ENCODE measurements at regions not wholly inside any gene's neighbourhood (a gene's known extent, or its start where the extent isn't known, plus 50 kb on each side); places are given as distances from the start of the nearest gene placed in this dataset.
"Not testable (repeated sequence)": the region's sequence is repeated elsewhere in the genome, so short reads cannot be mapped to it uniquely, and the experiment has no call there.

GRCh38 chr13:61110732-61111131 lies 304.9 kb downstream of the PCDH20 start:
- no peak overlapping the region for H3K27ac ChIP-seq
- TF ChIP-seq, protein P1, sequence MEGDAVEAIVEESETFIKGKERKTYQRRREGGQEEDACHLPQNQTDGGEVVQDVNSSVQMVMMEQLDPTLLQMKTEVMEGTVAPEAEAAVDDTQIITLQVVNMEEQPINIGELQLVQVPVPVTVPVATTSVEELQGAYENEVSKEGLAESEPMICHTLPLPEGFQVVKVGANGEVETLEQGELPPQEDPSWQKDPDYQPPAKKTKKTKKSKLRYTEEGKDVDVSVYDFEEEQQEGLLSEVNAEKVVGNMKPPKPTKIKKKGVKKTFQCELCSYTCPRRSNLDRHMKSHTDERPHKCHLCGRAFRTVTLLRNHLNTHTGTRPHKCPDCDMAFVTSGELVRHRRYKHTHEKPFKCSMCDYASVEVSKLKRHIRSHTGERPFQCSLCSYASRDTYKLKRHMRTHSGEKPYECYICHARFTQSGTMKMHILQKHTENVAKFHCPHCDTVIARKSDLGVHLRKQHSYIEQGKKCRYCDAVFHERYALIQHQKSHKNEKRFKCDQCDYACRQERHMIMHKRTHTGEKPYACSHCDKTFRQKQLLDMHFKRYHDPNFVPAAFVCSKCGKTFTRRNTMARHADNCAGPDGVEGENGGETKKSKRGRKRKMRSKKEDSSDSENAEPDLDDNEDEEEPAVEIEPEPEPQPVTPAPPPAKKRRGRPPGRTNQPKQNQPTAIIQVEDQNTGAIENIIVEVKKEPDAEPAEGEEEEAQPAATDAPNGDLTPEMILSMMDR (IDR thresholded peaks at IDR 0.05) = no peak
- H3K9me3 ChIP-seq = no peaks in the 10 kb centered on the region
- no peaks in the 10 kb centered on the region for H3K36me3 ChIP-seq
- H3K4me3 ChIP-seq = no peak overlapping the region
- no peaks in the 10 kb centered on the region for H3K27me3 ChIP-seq
- no peaks in the 10 kb centered on the region for H3K4me1 ChIP-seq
- DNase-seq (ENCODE audit: low spot score) = no peak

DNA sequence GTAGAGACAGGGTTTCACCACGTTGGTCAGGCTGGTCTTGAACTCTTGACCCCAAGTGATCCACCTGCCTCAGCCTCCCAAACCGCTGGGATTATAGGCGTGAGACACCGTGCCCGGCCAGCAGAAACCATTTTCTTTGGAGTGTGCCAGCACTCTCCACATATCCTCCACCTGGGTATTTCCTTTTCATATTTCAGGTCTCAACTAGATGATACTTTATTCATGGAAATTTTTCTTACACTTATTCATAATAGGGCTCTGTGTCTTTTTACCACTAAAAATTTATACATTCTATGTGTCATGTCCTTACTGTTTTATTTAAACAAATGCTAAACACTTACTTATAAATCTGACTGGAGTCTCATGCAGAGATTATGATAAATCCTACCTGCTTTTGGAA lies 305.9 kb downstream of the PCDH20 start:
- no peak overlapping the region for H3K27ac ChIP-seq
- no peaks in the 10 kb centered on the region for H3K27me3 ChIP-seq
- no peaks in the 10 kb centered on the region for H3K36me3 ChIP-seq
- no peaks in the 10 kb centered on the region for H3K4me1 ChIP-seq
- TF ChIP-seq, protein P1 (IDR thresholded peaks at IDR 0.05) = no peak
- H3K9me3 ChIP-seq = no peaks in the 10 kb centered on the region
- H3K4me3 ChIP-seq = no peak overlapping the region
- no peak for DNase-seq (ENCODE audit: low spot score)

DNA sequence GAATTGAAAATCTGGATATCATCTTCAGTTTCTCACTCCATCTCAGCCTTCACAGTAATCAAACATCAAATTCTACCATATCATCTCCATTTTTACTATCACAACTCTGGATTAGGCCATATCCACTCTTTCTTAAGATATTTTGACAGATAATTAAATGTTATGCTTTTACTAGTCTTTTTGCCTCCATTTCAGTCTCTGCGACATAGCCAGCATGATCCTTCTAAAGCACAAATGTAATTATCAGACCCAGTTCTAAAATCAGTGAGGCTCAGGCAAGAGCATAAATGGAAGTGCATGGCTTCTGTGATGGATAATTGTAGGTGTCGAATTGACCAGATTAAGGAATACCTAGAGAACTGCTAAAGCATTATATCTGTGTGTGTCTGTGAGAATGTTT lies 307.7 kb downstream of the PCDH20 start:
- no peaks in the 10 kb centered on the region for H3K27me3 ChIP-seq
- no peak overlapping the region for H3K27ac ChIP-seq
- TF ChIP-seq, protein P1 (IDR thresholded peaks at IDR 0.05) = no peak
- no peak overlapping the region for H3K4me3 ChIP-seq
- no peaks in the 10 kb centered on the region for H3K36me3 ChIP-seq
- DNase-seq (ENCODE audit: low spot score) = no peak
- H3K9me3 ChIP-seq = no peaks in the 10 kb centered on the region
- H3K4me1 ChIP-seq = no peaks in the 10 kb centered on the region

DNA sequence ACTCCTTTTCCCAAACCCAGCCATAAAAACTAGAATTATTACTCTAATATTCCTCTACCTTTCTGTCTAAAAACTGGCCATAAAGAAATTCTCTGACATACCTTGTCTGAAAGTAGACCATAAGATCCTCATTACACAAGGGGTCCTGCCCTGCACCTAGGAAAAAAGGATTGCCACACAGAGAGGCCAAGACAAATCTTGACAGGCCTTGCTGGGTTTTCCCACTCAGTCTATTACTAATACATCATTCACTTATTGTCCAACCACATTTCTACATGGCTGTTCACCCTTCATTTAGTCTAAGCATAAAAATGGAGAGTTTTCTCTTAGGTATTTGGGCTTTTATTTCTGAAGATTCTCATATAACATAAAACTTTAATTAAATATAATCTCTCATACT lies 319.8 kb downstream of the PCDH20 start:
- Histone ChIP-seq H3K27me3 (no peaks in the 10 kb centered on the region), H3K4me1 (no peaks in the 10 kb centered on the region), H3K27ac (no peak overlapping the region), H3K36me3 (no peaks in the 10 kb centered on the region), H3K4me3 (no peak overlapping the region), H3K9me3 (no peaks in the 10 kb centered on the region)
- no peak for DNase-seq (ENCODE audit: low spot score)
- TF ChIP-seq, protein P1 (IDR thresholded peaks at IDR 0.05) = no peak

DNA sequence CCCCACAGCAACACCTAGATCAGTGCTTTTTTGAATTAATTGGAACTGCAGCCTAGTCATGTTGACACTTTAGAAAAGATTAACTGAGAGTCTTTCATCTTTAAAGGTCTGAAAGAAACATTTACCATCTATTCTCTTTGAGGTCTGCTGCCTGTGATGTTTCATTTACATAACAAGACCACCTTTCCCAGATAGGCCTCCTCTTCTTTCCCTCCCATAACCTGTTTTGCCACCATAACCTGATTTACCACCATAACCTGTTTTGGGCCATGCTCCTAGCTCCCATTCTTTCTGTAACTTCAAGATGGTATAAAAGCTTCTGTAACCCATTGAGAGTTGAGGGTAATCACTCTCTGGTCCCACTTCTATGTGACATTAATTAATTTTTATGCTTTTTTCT lies 320.8 kb downstream of the PCDH20 start:
- H3K27me3 ChIP-seq = no peaks in the 10 kb centered on the region
- no peaks in the 10 kb centered on the region for H3K9me3 ChIP-seq
- TF ChIP-seq, protein P1 (IDR thresholded peaks at IDR 0.05) = no peak
- H3K27ac ChIP-seq = no peak overlapping the region
- H3K4me1 ChIP-seq = no peaks in the 10 kb centered on the region
- no peak for DNase-seq (ENCODE audit: low spot score)
- no peaks in the 10 kb centered on the region for H3K36me3 ChIP-seq
- no peak overlapping the region for H3K4me3 ChIP-seq

DNA sequence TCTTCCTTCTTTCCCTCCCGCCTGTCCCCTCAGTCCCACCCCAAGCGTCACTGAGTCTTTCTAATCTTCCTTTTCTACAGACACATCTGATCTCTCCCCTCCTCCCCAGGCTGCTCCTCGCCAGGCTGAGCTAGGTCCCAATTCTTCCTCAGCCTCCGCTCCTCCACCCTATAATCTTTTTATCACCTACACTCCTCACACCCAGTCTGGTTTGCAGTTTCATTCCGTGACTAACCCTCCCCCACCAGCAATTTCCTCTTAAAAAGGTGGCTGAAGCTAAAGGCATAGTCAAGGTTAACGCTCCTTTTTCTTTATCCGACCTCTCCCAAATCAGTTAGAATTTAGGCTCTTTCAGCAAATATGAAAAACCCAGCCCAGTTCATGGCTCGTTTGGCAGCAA lies 325.8 kb downstream of the PCDH20 start:
- not testable (repeated sequence) for H3K27ac ChIP-seq; H3K27me3 ChIP-seq; H3K4me1 ChIP-seq; H3K4me3 ChIP-seq; H3K9me3 ChIP-seq; DNase-seq (ENCODE audit: low spot score); H3K36me3 ChIP-seq
